ENCODE measurements at regions not wholly inside any gene's neighbourhood (a gene's known extent, or its start where the extent isn't known, plus 50 kb on each side); places are given as distances from the start of the nearest gene placed in this dataset.
A peak's percentile ranks its signal among the peaks of the same experiment; 100 is the strongest.

- no peak overlapping the region for H3K4me3 ChIP-seq
- no peak overlapping the region for H3K4me2 ChIP-seq
- CTCF ChIA-PET, result no interaction called here
- peaks cover 19% of the 10 kb centered on the region; the same call in 1 of the 2 replicates for H3K4me1 ChIP-seq (replicated peaks; ENCODE audit: insufficient read depth)
- no peaks in the 10 kb centered on the region; the same call in 1 of the 2 replicates for H3K9me3 ChIP-seq (ENCODE audit: insufficient read depth, low read depth)
- no peak overlapping the region for H2AFZ ChIP-seq
- no peaks in the 10 kb centered on the region for H3K79me2 ChIP-seq (ENCODE audit: low read depth)
- H3K9me2 ChIP-seq (ENCODE audit: insufficient read depth), result no peaks in the 10 kb centered on the region
- no peaks in the 10 kb centered on the region for H3K27me3 ChIP-seq (ENCODE audit: insufficient read depth, low read depth)
- peaks cover 11% of the 10 kb centered on the region; the same call in 1 of the 2 replicates for H3F3A ChIP-seq (ENCODE audit: insufficient read depth, low read depth)
- TF ChIP-seq, protein P1, sequence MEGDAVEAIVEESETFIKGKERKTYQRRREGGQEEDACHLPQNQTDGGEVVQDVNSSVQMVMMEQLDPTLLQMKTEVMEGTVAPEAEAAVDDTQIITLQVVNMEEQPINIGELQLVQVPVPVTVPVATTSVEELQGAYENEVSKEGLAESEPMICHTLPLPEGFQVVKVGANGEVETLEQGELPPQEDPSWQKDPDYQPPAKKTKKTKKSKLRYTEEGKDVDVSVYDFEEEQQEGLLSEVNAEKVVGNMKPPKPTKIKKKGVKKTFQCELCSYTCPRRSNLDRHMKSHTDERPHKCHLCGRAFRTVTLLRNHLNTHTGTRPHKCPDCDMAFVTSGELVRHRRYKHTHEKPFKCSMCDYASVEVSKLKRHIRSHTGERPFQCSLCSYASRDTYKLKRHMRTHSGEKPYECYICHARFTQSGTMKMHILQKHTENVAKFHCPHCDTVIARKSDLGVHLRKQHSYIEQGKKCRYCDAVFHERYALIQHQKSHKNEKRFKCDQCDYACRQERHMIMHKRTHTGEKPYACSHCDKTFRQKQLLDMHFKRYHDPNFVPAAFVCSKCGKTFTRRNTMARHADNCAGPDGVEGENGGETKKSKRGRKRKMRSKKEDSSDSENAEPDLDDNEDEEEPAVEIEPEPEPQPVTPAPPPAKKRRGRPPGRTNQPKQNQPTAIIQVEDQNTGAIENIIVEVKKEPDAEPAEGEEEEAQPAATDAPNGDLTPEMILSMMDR (conservative IDR thresholded peaks at IDR 0.05), result no peak
- no peak for TF ChIP-seq EZH2 (IDR thresholded peaks at IDR 0.05; ENCODE audit: low read depth)
- POLR2A ChIA-PET (ENCODE audit: unreplicated experiment), result no interaction called here
- no peaks in the 10 kb centered on the region for H4K20me1 ChIP-seq (ENCODE audit: insufficient read depth)
- H3K36me3 ChIP-seq (ENCODE audit: low read depth), result no peaks in the 10 kb centered on the region
- no peak overlapping the region for H3K27ac ChIP-seq
- BruUV-seq (replicated peaks), result no TSS peak
- DNase-seq, result no peak
- intact Hi-C loops (cut with micrococcal nuclease; ENCODE audit: unreplicated experiment), result loop anchor here (5.0 kb wide), 1 partner anchor 70 kb away; no protein-coding TSS in a partner anchor
Observed at GRCh38 chr2:180647221-180647620, 333.2 kb upstream of the UBE2E3 start.

DNA sequence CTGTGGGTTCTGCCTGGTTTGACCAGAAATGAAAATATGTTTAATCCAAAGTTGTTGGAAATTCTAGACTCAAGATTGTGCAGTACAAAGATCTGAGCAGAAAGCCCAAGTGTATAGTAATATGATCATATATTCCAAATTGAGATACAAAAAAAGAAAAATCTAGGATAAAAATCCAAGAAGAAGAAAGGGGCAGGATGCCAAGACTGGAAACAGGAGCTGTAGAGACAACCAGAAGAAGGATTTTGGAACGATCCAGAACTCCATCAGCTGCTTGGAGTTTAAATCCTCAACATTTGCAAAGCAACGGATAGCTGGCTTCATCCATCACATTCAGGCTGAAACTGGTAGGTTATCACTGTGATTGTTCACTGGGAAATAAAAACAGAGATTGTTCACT is 333.6 kb upstream of the UBE2E3 start:
- ChIA-PET CTCF (no interaction called here), POLR2A (ENCODE audit: unreplicated experiment) (no interaction called here)
- Histone ChIP-seq H3K27ac (no peak overlapping the region), H4K20me1 (ENCODE audit: insufficient read depth) (no peaks in the 10 kb centered on the region), H2AFZ (no peak overlapping the region), H3K4me3 (no peak overlapping the region), H3F3A (ENCODE audit: insufficient read depth, low read depth) (peaks cover 11% of the 10 kb centered on the region; the same call in 1 of the 2 replicates), H3K36me3 (ENCODE audit: low read depth) (no peaks in the 10 kb centered on the region), H3K9me2 (ENCODE audit: insufficient read depth) (no peaks in the 10 kb centered on the region), H3K79me2 (ENCODE audit: low read depth) (no peaks in the 10 kb centered on the region), H3K27me3 (ENCODE audit: insufficient read depth, low read depth) (no peaks in the 10 kb centered on the region), H3K9me3 (ENCODE audit: insufficient read depth, low read depth) (no peaks in the 10 kb centered on the region; the same call in 1 of the 2 replicates), H3K4me1 (replicated peaks; ENCODE audit: insufficient read depth) (peaks cover 19% of the 10 kb centered on the region; the same call in 1 of the 2 replicates), H3K4me2 (no peak overlapping the region)
- intact Hi-C loops (cut with micrococcal nuclease; ENCODE audit: unreplicated experiment), result loop anchor here (5.0 kb wide), 1 partner anchor 69 kb away; no protein-coding TSS in a partner anchor
- DNase-seq, result no peak
- TF ChIP-seq EZH2 (IDR thresholded peaks at IDR 0.05; ENCODE audit: low read depth), result no peak
- TF ChIP-seq, protein P1 (conservative IDR thresholded peaks at IDR 0.05), result no peak
- BruUV-seq (replicated peaks), result no TSS peak

GRCh38 chr2:180644709-180645108 is 335.7 kb upstream of the UBE2E3 start:
- Histone ChIP-seq H3K4me1 (replicated peaks; ENCODE audit: insufficient read depth) (peaks cover 19% of the 10 kb centered on the region; the same call in 1 of the 2 replicates), H4K20me1 (ENCODE audit: insufficient read depth) (no peaks in the 10 kb centered on the region), H2AFZ (peak overlapping the region; percentile 10; the same call in 1 of the 2 replicates), H3K4me3 (no peak overlapping the region), H3K79me2 (ENCODE audit: low read depth) (no peaks in the 10 kb centered on the region), H3K9me2 (ENCODE audit: insufficient read depth) (no peaks in the 10 kb centered on the region), H3K36me3 (ENCODE audit: low read depth) (no peaks in the 10 kb centered on the region), H3K4me2 (0 out of 2 replicates have a peak overlapping the region, but pooled peaks have one; percentile 11), H3K27me3 (ENCODE audit: insufficient read depth, low read depth) (no peaks in the 10 kb centered on the region), H3K9me3 (ENCODE audit: insufficient read depth, low read depth) (peaks cover 3% of the 10 kb centered on the region), H3F3A (ENCODE audit: insufficient read depth, low read depth) (peaks cover 11% of the 10 kb centered on the region; the same call in 1 of the 2 replicates), H3K27ac (peak overlapping the region; percentile 52)
- intact Hi-C loops (cut with micrococcal nuclease; ENCODE audit: unreplicated experiment), result loop anchor here (5.0 kb wide), 1 partner anchor 67 kb away; no protein-coding TSS in a partner anchor
- POLR2A ChIA-PET (ENCODE audit: unreplicated experiment), result interaction anchor here (0.5 to 0.6 kb wide), 2 partner anchors 185 to 337 kb away, joined by 3 to 4 read pairs; no protein-coding TSS in a partner anchor
- peak; percentile 17 to 95 for DNase-seq
- CTCF ChIA-PET, result no interaction called here
- no TSS peak for BruUV-seq (replicated peaks)
- TF ChIP-seq, protein P1 (conservative IDR thresholded peaks at IDR 0.05), result no peak
- no peak for TF ChIP-seq EZH2 (IDR thresholded peaks at IDR 0.05; ENCODE audit: low read depth)
